SK-N-SH treated with all-trans-retinoic acid at 6 μM for 48 hours (cell line): ENCODE measurements at regions not wholly inside any gene's neighbourhood (a gene's known extent, or its start where the extent isn't known, plus 50 kb on each side); places are given as distances from the start of the nearest gene placed in this dataset.

ENCODE experiments used
- GLIS3 ChIP-seq: fragments of 250-450 bp; sonication (Bioruptor Pico); IDR thresholded peaks from 2 replicates; pipeline ENCODE4 v1.5.0; 2020; ENCODE audit warnings: mild to moderate bottlenecking, moderate library complexity
- PATZ1 ChIP-seq: fragments of 250-450 bp; sonication (Bioruptor Pico); IDR thresholded peaks from 2 replicates; pipeline ENCODE4 v1.8.0; 2020; ENCODE audit warnings: mild to moderate bottlenecking, moderate library complexity, borderline replicate concordance

DNA sequence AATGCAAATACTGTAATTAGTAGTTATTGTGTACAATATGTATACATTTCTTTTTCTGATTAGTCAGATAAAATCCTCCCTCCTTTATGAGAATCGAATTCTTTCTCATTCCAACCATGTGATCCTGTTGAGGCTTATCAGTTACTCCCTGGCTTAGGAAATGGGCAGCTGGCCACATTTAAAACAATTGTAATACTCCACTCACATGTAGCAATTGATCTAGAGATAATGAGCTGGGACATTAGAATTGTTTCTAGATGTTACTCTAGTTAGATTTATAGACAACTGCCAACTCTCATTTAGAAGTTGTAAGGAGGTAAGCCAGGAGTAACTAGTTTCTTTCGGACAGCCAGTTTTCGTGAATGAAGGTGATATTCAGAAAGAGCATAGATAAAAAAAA is 859.3 kb upstream of the AADAT start:
- no peak for TF ChIP-seq GLIS3 (CRISPR knock-in tag)
- TF ChIP-seq PATZ1: no peak
